Caco-2 (cell line): ENCODE measurements at regions not wholly inside any gene's neighbourhood (a gene's known extent, or its start where the extent isn't known, plus 50 kb on each side); places are given as distances from the start of the nearest gene placed in this dataset.

ENCODE experiments used
- BruUV-seq: library from RNA; stranded (reverse); fragments of 400-500 nt; replicated peaks from 2 replicates; lab custom pipeline; 2021; lab: Mats Ljungman, UMichigan
- CTCF ChIA-PET: fragments of 300-600 bp; sonication (Branson Sonifier 250); formaldehyde crosslinking; loops from one replicate; lab custom pipeline; 2022; ENCODE audit warnings: antibody characterized with exemption; lab: Charles Lee
- POLR2A ChIA-PET: fragments of 300-600 bp; sonication (Branson Sonifier 250); formaldehyde crosslinking; loops from one replicate; lab custom pipeline; 2022; ENCODE audit warnings: antibody characterized with exemption; lab: Charles Lee
- DNase-seq, 2 experiments: peaks; one replicate each; pipeline versions ENCODE4 v3.0.0 to v3.0.0-alpha.2; 2020 to 2022
- H3K27me3 ChIP-seq: replicated peaks from 2 replicates; pipeline ENCODE4 v1.6.0; 2011; ENCODE audit warnings: low read length; ENCODE audit not compliant: control insufficient read depth, insufficient read depth
- H3K36me3 ChIP-seq: 2 replicates; pipeline ENCODE4 v1.5.1; 2011; ENCODE audit warnings: low read length; ENCODE audit not compliant: control insufficient read depth, insufficient read depth
- H3K4me1 ChIP-seq: fragments of 250-450 bp; sonication (Bioruptor Pico); 2 replicates; pipeline ENCODE4 v1.5.1; 2020; ENCODE audit warnings: mild to moderate bottlenecking
- H3K4me3 ChIP-seq: 2 replicates; pipeline ENCODE4 v1.5.1; 2011; ENCODE audit warnings: low read depth, mild to moderate bottlenecking, control low read depth, low read length
- H3K9me3 ChIP-seq: fragments of 250-450 bp; sonication (Bioruptor Pico); 2 replicates; pipeline ENCODE4 v1.5.1; 2020; ENCODE audit warnings: mild to moderate bottlenecking, moderate library complexity
- H3K27ac Mint-ChIP-seq: one replicate; pipeline ENCODE4 v1.8.0; 2022; ENCODE audit warnings: mixed read lengths; ENCODE audit not compliant: unreplicated experiment
- H3K27me3 Mint-ChIP-seq: one replicate; pipeline ENCODE4 v1.8.0; 2022; ENCODE audit warnings: mixed read lengths; ENCODE audit not compliant: insufficient read depth, unreplicated experiment
- H3K36me3 Mint-ChIP-seq: one replicate; pipeline ENCODE4 v1.8.0; 2022; ENCODE audit warnings: mild to moderate bottlenecking, mixed read lengths; ENCODE audit not compliant: insufficient read depth, unreplicated experiment
- H3K4me1 Mint-ChIP-seq: one replicate; pipeline ENCODE4 v1.8.0; 2022; ENCODE audit warnings: low read depth, mixed read lengths; ENCODE audit not compliant: unreplicated experiment
- H3K4me3 Mint-ChIP-seq: one replicate; pipeline ENCODE4 v1.8.0; 2022; ENCODE audit warnings: mild to moderate bottlenecking, moderate library complexity, mixed read lengths; ENCODE audit not compliant: unreplicated experiment
- H3K9me3 Mint-ChIP-seq: one replicate; pipeline ENCODE4 v1.8.0; 2022; ENCODE audit warnings: mixed read lengths; ENCODE audit not compliant: unreplicated experiment
- CTCF ChIP-seq, 2 experiments: fragments of 200-600 bp in 1 of 2; IDR thresholded peaks; 1 replicate in 1 of 2; 2 replicates in 1 of 2; pipeline versions ENCODE4 v1.5.1 to v1.8.0; 2011 to 2022; ENCODE audit warnings: antibody characterized with exemption in 1 of 2, control low read depth in 1 of 2, inconsistent platforms in 1 of 2, low read depth in 1 of 2, low read length in 1 of 2, mild to moderate bottlenecking in 1 of 2, moderate library complexity in 1 of 2; ENCODE audit not compliant: insufficient read depth in 1 of 2, severe bottlenecking in 1 of 2, unreplicated experiment in 1 of 2
- intact Hi-C: fragments of 100-400 bp; cut with micrococcal nuclease; formaldehyde crosslinking; loops from one replicate; pipeline ENCODE4 v1.10.0; 2022; ENCODE audit not compliant: unreplicated experiment

DNA sequence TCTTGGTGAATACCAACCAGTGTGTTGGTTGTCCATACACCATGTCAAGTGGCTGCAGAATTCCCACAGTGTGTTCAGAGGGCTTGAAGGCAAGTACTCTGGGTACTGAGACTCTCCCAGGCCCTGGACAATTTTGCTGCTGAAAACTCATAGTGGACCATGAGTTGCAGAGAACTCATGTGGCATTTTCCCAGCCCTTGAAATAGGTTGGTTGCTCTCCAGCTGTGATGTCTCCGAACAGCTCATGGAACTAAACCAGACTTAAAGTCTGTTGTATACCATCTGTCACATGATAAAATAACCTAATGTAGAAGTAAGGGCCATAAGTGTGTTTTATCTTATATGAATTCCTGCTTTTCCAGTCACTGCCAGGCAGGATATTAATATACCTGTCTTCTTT is 67.8 kb downstream of the RGS2 start:
- no peaks in the 10 kb centered on the region for H3K36me3 ChIP-seq
- ChIA-PET CTCF (no interaction called here), POLR2A (no interaction called here)
- no peak for TF ChIP-seq CTCF (IDR thresholded peaks at IDR 0.05; ENCODE audit: insufficient read depth in 1 of 2, low read depth in 1 of 2, low read length in 1 of 2, severe bottlenecking in 1 of 2, unreplicated experiment in 1 of 2)
- H3K4me3 Mint-ChIP-seq: no peak overlapping the region
- H3K27me3 ChIP-seq: no peaks in the 10 kb centered on the region
- no peaks in the 10 kb centered on the region for H3K4me1 Mint-ChIP-seq
- H3K27ac Mint-ChIP-seq: no peak overlapping the region
- no peaks in the 10 kb centered on the region; the same call in 1 of the 2 replicates for H3K4me1 ChIP-seq
- no peaks in the 10 kb centered on the region for H3K9me3 Mint-ChIP-seq
- no peaks in the 10 kb centered on the region for H3K9me3 ChIP-seq
- no peak overlapping the region for H3K4me3 ChIP-seq
- BruUV-seq: no TSS peak
- DNase-seq: no peak
- peaks cover 5% of the 10 kb centered on the region for H3K36me3 Mint-ChIP-seq
- no peaks in the 10 kb centered on the region for H3K27me3 Mint-ChIP-seq
- intact Hi-C loops: no loop called here

GRCh38 chr1:192877283-192877886 is 68.5 kb downstream of the RGS2 start:
- H3K9me3 ChIP-seq: no peaks in the 10 kb centered on the region
- ChIA-PET CTCF (no interaction called here), POLR2A (no interaction called here)
- no peaks in the 10 kb centered on the region; the same call in 1 of the 2 replicates for H3K4me1 ChIP-seq
- H3K27ac Mint-ChIP-seq: no peak overlapping the region
- H3K27me3 ChIP-seq: no peaks in the 10 kb centered on the region
- BruUV-seq: no TSS peak
- no peaks in the 10 kb centered on the region for H3K4me1 Mint-ChIP-seq
- H3K4me3 Mint-ChIP-seq: no peak overlapping the region
- H3K27me3 Mint-ChIP-seq: no peaks in the 10 kb centered on the region
- no peaks in the 10 kb centered on the region for H3K36me3 ChIP-seq
- intact Hi-C loops: no loop called here
- peaks cover 5% of the 10 kb centered on the region for H3K36me3 Mint-ChIP-seq
- TF ChIP-seq CTCF (IDR thresholded peaks at IDR 0.05; ENCODE audit: insufficient read depth in 1 of 2, low read depth in 1 of 2, low read length in 1 of 2, severe bottlenecking in 1 of 2, unreplicated experiment in 1 of 2): no peak
- no peaks in the 10 kb centered on the region for H3K9me3 Mint-ChIP-seq
- no peak overlapping the region for H3K4me3 ChIP-seq
- no peak for DNase-seq

- intact Hi-C loops: no loop called here
- no peak overlapping the region for H3K27ac Mint-ChIP-seq
- Histone ChIP-seq H3K36me3 (no peaks in the 10 kb centered on the region), H3K4me3 (no peak overlapping the region), H3K27me3 (no peaks in the 10 kb centered on the region), H3K4me1 (no peaks in the 10 kb centered on the region; the same call in 1 of the 2 replicates), H3K9me3 (no peaks in the 10 kb centered on the region)
- H3K4me1 Mint-ChIP-seq: no peaks in the 10 kb centered on the region
- H3K9me3 Mint-ChIP-seq: no peaks in the 10 kb centered on the region
- H3K36me3 Mint-ChIP-seq: peaks cover 5% of the 10 kb centered on the region
- DNase-seq: no peak
- H3K27me3 Mint-ChIP-seq: no peaks in the 10 kb centered on the region
- H3K4me3 Mint-ChIP-seq: no peak overlapping the region
- POLR2A ChIA-PET: no interaction called here
- no peak for TF ChIP-seq CTCF (IDR thresholded peaks at IDR 0.05; ENCODE audit: insufficient read depth in 1 of 2, low read depth in 1 of 2, low read length in 1 of 2, severe bottlenecking in 1 of 2, unreplicated experiment in 1 of 2)
- BruUV-seq: no TSS peak
- CTCF ChIA-PET: no interaction called here
Observed at GRCh38 chr1:192878249-192878648, 69.4 kb downstream of the RGS2 start.
